Stomach (tissue), 4 donors: ENCODE measurements at regions not wholly inside any gene's neighbourhood (a gene's known extent, or its start where the extent isn't known, plus 50 kb on each side); places are given as distances from the start of the nearest gene placed in this dataset.

ENCODE experiments used
- CTCF ChIP-seq, 7 experiments: fragments of 450-650 bp in 4 of 7; fragments of 200-600 bp in 3 of 7; sonication (generic) in 3 of 7; IDR thresholded peaks; one replicate each; pipeline ENCODE4 v1.5.1; 2016 to 2019; ENCODE audit warnings: antibody characterized with exemption in 7 of 7, control low read depth in 2 of 7, mild to moderate bottlenecking in 1 of 7
- POLR2A ChIP-seq, 4 donors: fragments of 450-650 bp; IDR thresholded peaks; one replicate each; pipeline ENCODE4 v1.6.1; 2016; ENCODE audit warnings: antibody characterized with exemption in 4 of 4, control low read depth in 2 of 4, mild to moderate bottlenecking in 1 of 4, moderate library complexity in 1 of 4
- POLR2AphosphoS5 ChIP-seq, 3 donors: sonication (generic); formaldehyde crosslinking; IDR thresholded peaks; one replicate each; pipeline ENCODE4 v1.6.1; 2016; ENCODE audit warnings: antibody characterized with exemption in 3 of 3

- TF ChIP-seq CTCF (IDR thresholded peaks at IDR 0.05) (no peak), POLR2AphosphoS5 (IDR thresholded peaks at IDR 0.05) (no peak), POLR2A (IDR thresholded peaks at IDR 0.05) (no peak)
Measured at GRCh38 chr11:15750535-15751308, 605.6 kb downstream of the SOX6 start.
